ENCODE measurements at regions not wholly inside any gene's neighbourhood (a gene's known extent, or its start where the extent isn't known, plus 50 kb on each side); places are given as distances from the start of the nearest gene placed in this dataset.

DNA sequence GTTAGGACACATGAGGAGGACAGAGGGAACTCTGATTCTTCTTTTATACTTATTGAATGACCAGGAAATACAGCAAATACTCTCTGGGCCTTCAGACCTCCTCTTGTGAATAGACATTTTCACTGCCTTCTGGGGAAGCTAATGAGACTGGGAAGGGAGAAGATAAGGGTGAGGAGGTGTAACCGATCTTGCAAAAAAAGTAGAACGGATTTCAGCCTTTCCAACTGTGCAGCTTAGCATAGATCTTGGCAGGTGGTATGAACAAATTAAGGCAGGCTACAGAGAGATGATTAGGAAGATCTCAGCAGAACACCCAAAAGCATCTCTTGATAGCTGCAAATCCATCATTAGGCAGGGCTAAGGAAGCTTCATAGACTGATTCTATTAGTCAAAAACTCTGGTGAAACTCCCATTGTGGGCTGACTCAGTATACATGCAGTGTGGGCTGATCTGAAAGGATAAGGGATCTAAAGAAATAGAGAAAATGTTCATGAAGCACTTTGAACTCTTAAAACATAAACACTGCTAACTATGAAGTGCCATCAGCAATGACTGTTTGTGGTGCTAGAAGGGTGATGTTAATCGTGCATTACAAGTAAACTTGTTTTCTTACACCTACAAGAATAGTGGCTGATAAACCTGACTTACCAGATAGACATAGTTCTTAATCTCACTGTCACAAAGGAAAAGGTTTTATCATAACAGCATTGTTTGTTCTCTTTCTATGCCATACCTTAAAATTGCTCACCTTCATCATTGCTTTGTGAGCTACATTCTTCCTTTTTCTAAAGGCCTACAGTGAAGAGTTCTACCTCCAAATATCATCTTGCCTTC lies 85.5 kb upstream of the PALMD start:
- Histone ChIP-seq H3K36me3 (replicated peaks in 1 of 2; ENCODE audit: insufficient read depth in 1 of 2, low read depth in 2 of 2) (no peaks in the 10 kb centered on the region), H3K27ac (peak overlapping the region in 1 of 4 donors; percentile 34), H3K27me3 (no peaks in the 10 kb centered on the region), H3K4me3 (no peak overlapping the region), H3K9me3 (no peaks in the 10 kb centered on the region), H3K4me1 (peaks cover 7% of the 10 kb centered on the region)
- no peak for ATAC-seq
- no peak for TF ChIP-seq POLR2A (IDR thresholded peaks at IDR 0.05)
- TF ChIP-seq, protein P1, sequence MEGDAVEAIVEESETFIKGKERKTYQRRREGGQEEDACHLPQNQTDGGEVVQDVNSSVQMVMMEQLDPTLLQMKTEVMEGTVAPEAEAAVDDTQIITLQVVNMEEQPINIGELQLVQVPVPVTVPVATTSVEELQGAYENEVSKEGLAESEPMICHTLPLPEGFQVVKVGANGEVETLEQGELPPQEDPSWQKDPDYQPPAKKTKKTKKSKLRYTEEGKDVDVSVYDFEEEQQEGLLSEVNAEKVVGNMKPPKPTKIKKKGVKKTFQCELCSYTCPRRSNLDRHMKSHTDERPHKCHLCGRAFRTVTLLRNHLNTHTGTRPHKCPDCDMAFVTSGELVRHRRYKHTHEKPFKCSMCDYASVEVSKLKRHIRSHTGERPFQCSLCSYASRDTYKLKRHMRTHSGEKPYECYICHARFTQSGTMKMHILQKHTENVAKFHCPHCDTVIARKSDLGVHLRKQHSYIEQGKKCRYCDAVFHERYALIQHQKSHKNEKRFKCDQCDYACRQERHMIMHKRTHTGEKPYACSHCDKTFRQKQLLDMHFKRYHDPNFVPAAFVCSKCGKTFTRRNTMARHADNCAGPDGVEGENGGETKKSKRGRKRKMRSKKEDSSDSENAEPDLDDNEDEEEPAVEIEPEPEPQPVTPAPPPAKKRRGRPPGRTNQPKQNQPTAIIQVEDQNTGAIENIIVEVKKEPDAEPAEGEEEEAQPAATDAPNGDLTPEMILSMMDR (IDR thresholded peaks at IDR 0.05): no peak
- DNase-seq: no peak
- 41 to 42% methylated on average over 3 of the region's 3 CpGs for WGBS, 2 donors
- intact Hi-C loops (cut with DNase I): no loop called here

DNA sequence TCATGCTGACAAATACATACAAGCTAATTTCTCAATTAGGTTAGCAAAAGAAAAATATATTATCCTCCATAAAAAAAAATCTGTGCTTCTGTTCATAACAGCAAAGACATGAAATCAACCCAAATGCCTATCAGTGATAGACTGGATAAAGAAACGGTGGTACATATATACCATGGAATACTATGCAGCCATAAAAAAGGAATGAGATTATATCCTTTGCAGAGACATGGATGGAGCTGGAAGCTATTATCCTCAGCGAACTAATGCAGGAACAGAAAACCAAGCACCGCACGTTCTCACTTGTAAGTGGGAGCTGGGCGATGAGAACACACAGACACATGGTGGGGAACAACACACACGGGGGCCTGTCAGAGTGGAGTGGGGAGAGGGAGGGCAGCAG lies 84.0 kb upstream of the PALMD start:
- H3K36me3 ChIP-seq (replicated peaks in 1 of 2; ENCODE audit: insufficient read depth in 1 of 2, low read depth in 2 of 2): no peaks in the 10 kb centered on the region
- H3K4me1 ChIP-seq: peaks cover 7% of the 10 kb centered on the region
- 83 to 92% methylated on average over 6 of the region's 6 CpGs for WGBS, 2 donors
- ATAC-seq (no peak), DNase-seq (no peak)
- no peaks in the 10 kb centered on the region for H3K9me3 ChIP-seq
- TF ChIP-seq, protein P1 (IDR thresholded peaks at IDR 0.05): no peak
- TF ChIP-seq POLR2A (IDR thresholded peaks at IDR 0.05): no peak
- H3K27me3 ChIP-seq: no peaks in the 10 kb centered on the region
- no peak overlapping the region for H3K4me3 ChIP-seq
- no peak overlapping the region for H3K27ac ChIP-seq
- intact Hi-C loops (cut with DNase I): no loop called here

DNA sequence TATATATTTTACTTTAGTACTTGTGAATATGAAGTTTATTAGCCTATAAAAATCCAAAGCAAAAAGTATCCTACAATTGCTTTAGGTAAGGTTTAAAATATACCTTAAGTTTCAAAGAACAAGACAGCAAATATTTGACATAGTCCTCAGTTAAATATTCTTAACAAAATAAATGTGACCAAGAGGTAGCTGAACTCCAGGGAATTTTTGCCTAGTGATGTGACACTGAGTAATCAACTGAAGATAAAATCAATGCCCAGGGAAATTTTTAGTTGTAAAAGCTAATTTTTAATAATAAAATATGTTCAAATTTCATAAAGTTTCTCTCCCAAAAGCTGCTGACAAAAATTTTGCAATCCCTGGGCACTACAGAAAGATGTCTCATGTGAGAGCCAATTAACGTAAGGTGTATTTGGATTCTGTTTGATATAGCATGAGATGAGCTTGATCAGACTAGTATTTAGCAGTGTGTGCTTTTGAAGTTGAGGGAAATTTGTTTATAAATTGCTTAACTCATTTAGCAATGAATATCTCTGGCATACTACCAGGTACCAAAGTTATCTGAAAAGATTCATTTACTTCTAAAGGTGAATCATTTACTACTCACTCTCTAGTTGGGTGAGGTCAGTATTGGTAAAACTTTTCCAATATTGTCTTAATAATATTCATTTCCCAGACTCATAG lies 80.2 kb upstream of the PALMD start:
- WGBS, 2 donors: 29 to 49% methylated on average over 1 of the region's 1 CpG
- intact Hi-C loops (cut with DNase I): no loop called here
- no peak for ATAC-seq

DNA sequence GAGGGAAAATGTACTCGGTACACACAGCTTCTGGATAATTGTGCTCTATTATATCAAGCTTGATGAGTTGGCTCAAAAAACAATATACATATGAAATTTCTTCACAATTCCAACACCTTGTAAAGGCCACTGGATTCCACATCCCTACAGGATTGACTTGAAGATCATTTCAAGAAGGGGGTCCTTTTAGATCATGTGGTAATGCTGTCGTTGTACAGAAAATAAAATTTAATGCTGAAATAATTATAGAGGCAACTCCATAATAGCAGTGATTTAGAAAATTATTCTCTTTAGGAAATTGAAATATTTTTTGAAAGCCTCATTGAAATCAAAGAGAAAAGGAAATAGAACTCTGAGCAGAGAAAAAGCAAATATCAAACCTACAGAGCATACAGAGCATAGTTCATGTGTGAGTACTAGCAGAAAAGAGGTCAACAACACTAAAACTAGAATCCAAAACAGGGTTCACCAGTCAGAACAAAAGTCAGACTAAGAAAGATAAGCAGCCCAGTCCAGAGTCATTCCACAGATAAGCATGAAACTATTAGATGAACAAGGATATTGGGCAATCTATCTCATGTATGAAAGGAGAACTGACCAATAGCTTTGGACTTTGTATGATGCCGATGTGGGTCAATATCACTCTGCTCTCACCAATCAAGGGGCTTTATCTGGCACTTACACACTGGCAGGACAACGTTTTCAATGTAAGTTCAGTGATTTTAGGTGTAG lies 79.5 kb upstream of the PALMD start:
- WGBS, 2 donors: 22 to 26% methylated on average over 4 of the region's 4 CpGs
- ATAC-seq: no peak

More for the DNA sequence above, 80.2 kb upstream of the PALMD start:
- Histone ChIP-seq H3K27me3 (no peaks in the 10 kb centered on the region), H3K4me3 (no peak overlapping the region), H3K36me3 (replicated peaks in 1 of 2; ENCODE audit: insufficient read depth in 1 of 2, low read depth in 2 of 2) (no peaks in the 10 kb centered on the region), H3K27ac (peak overlapping the region in 2 of 4 donors; percentile 6 to 14), H3K4me1 (no peaks in the 10 kb centered on the region), H3K9me3 (no peaks in the 10 kb centered on the region)
- no peak for DNase-seq
- TF ChIP-seq, protein P1 (IDR thresholded peaks at IDR 0.05): no peak
- TF ChIP-seq POLR2A (IDR thresholded peaks at IDR 0.05): no peak

More for the DNA sequence above, 79.5 kb upstream of the PALMD start:
- TF ChIP-seq, protein P1 (IDR thresholded peaks at IDR 0.05): no peak
- TF ChIP-seq POLR2A (IDR thresholded peaks at IDR 0.05): no peak
- H3K27ac ChIP-seq: peak overlapping the region in 2 of 4 donors; percentile 6 to 14
- H3K36me3 ChIP-seq (replicated peaks in 1 of 2; ENCODE audit: insufficient read depth in 1 of 2, low read depth in 2 of 2): no peaks in the 10 kb centered on the region
- no peaks in the 10 kb centered on the region for H3K27me3 ChIP-seq
- no peaks in the 10 kb centered on the region for H3K4me1 ChIP-seq
- no peak for DNase-seq
- no peaks in the 10 kb centered on the region for H3K9me3 ChIP-seq
- H3K4me3 ChIP-seq: no peak overlapping the region
- intact Hi-C loops (cut with DNase I): no loop called here
